PFSK-1 (cell line): ENCODE measurements at regions not wholly inside any gene's neighbourhood (a gene's known extent, or its start where the extent isn't known, plus 50 kb on each side); places are given as distances from the start of the nearest gene placed in this dataset.

Source experiments
- POLR2AphosphoS5 ChIP-seq: IDR thresholded peaks from 2 replicates; pipeline ENCODE4 v1.6.1; 2012; ENCODE audit warnings: low read depth, mild to moderate bottlenecking, control low read depth, low read length, moderate library complexity
- REST ChIP-seq, 2 experiments: IDR thresholded peaks; 2 replicates each; pipeline versions ENCODE4 v1.6.1 to v1.8.0; 2011 to 2012; ENCODE audit warnings: low read depth in 2 of 2, low read length in 2 of 2, control low read depth in 1 of 2, inconsistent platforms in 1 of 2, mild to moderate bottlenecking in 1 of 2, moderate library complexity in 1 of 2; ENCODE audit not compliant: insufficient read depth in 1 of 2

- TF ChIP-seq REST (IDR thresholded peaks at IDR 0.05; ENCODE audit: insufficient read depth in 1 of 2, low read depth in 2 of 2, low read length in 2 of 2) (no peak), POLR2AphosphoS5 (no peak)
Measured at GRCh38 chr13:89574077-89574476, 1773.4 kb upstream of the MIR17HG start.
